HepG2 (cell line): ENCODE measurements at regions not wholly inside any gene's neighbourhood (a gene's known extent, or its start where the extent isn't known, plus 50 kb on each side); places are given as distances from the start of the nearest gene placed in this dataset.
A peak's percentile ranks its signal among the peaks of the same experiment; 100 is the strongest.

Experiments
- ATAC-seq: fragments of 200-7000 bp; cut with Tn5 transposase; 3 replicates; pipeline ENCODE4 v1.9.1; 2020; ENCODE audit warnings: mild to moderate bottlenecking, moderate library complexity
- BruUV-seq: library from RNA; stranded (reverse); fragments of 400-500 nt; replicated peaks from 2 replicates; lab custom pipeline; 2021; lab: Mats Ljungman, UMichigan
- CTCF ChIA-PET: fragments of 300-600 bp; formaldehyde crosslinking; extraction: SDS; loops from one replicate; lab custom pipeline; 2021; ENCODE audit warnings: low total read pairs, inconsistent platforms, low intra/inter-chr PET ratio; lab: Yijun Ruan, JAX
- POLR2A ChIA-PET: fragments of 350-600 bp; sonication (Branson Sonifier 250); formaldehyde crosslinking; loops from one replicate; lab custom pipeline; 2020; ENCODE audit warnings: antibody characterized with exemption, inconsistent platforms; lab: Yijun Ruan, JAX
- DNase-seq: peaks from one replicate; pipeline ENCODE4 v3.0.0-alpha.2; 2015; ENCODE audit warnings: low spot score
- FAIRE-seq: peaks from 3 replicates; lab custom pipeline; 2011; peaks lifted over from hg19 to GRCh38; lab: Jason Lieb, UNC
- H2AFZ ChIP-seq: one replicate; pipeline ENCODE4 v1.6.1; 2011; ENCODE audit warnings: low read length, inconsistent platforms
- H3K27ac ChIP-seq: fragments of 300-600 bp; 3 replicates; pipeline ENCODE4 v1.8.0; 2011; ENCODE audit warnings: mixed run types, mild to moderate bottlenecking, mixed read lengths, low read length, inconsistent platforms; ENCODE audit not compliant: insufficient read depth; ENCODE audit errors: extremely low read length
- H3K27me3 ChIP-seq, 2 experiments: fragments of 200-600 bp in 1 of 2; 2 replicates in 1 of 2; 3 replicates in 1 of 2; pipeline versions ENCODE4 v1.6.0 to v1.8.0; 2011; ENCODE audit warnings: low read length in 2 of 2, mild to moderate bottlenecking in 2 of 2, moderate library complexity in 2 of 2, inconsistent platforms in 1 of 2; ENCODE audit not compliant: insufficient read depth in 2 of 2, control insufficient read depth in 1 of 2
- H3K36me3 ChIP-seq, 2 experiments: fragments of 200-600 bp in 1 of 2; replicated peaks in 1 of 2; 2 replicates in 1 of 2; 3 replicates in 1 of 2; pipeline versions ENCODE4 v1.5.1 to v1.8.0; 2011; ENCODE audit warnings: low read length in 2 of 2, inconsistent platforms in 1 of 2; ENCODE audit not compliant: insufficient read depth in 2 of 2, control insufficient read depth in 1 of 2
- H3K4me1 ChIP-seq: 2 replicates; pipeline ENCODE4 v1.5.1; 2012; ENCODE audit warnings: low read length, inconsistent platforms; ENCODE audit not compliant: insufficient read depth
- H3K4me2 ChIP-seq: 2 replicates; pipeline ENCODE4 v1.6.0; 2011; ENCODE audit warnings: low read depth, low read length, inconsistent platforms
- H3K4me3 ChIP-seq, 3 experiments: fragments of 200-600 bp in 1 of 3; sonication (generic), shearing (Covaris generic) in 1 of 3; replicated peaks in 1 of 3; 2 replicates each; pipeline ENCODE4 v1.5.1; 2011 to 2016; ENCODE audit warnings: low read length in 3 of 3, inconsistent platforms in 2 of 3, low read depth in 2 of 3, mild to moderate bottlenecking in 2 of 3, control low read depth in 1 of 3, mixed read lengths in 1 of 3; ENCODE audit not compliant: insufficient read depth in 1 of 3
- H3K79me2 ChIP-seq: one replicate; pipeline ENCODE4 v1.6.1; 2011; ENCODE audit warnings: low read length, inconsistent platforms; ENCODE audit not compliant: insufficient read depth
- H3K9ac ChIP-seq: 2 replicates; pipeline ENCODE4 v1.6.0; 2011; ENCODE audit warnings: mild to moderate bottlenecking, low read depth, low read length, inconsistent platforms; ENCODE audit not compliant: insufficient read depth
- H3K9me3 ChIP-seq: 2 replicates; pipeline ENCODE4 v1.5.1; 2012; ENCODE audit warnings: mild to moderate bottlenecking, low read length
- H4K20me1 ChIP-seq: 2 replicates; pipeline ENCODE4 v1.6.0; 2011; ENCODE audit warnings: inconsistent platforms, mild to moderate bottlenecking, low read length, moderate library complexity; ENCODE audit not compliant: insufficient read depth
- GFI1 ChIP-seq: sonication (generic); formaldehyde crosslinking; IDR thresholded peaks from 2 replicates; pipeline ENCODE4 v1.5.0; 2020; ENCODE audit warnings: missing genetic modification reagents, mild to moderate bottlenecking, borderline replicate concordance
- HOXA3 ChIP-seq: sonication (generic); formaldehyde crosslinking; IDR thresholded peaks from 2 replicates; pipeline ENCODE4 v1.5.0; 2020; ENCODE audit warnings: missing genetic modification reagents
- IKZF4 ChIP-seq: sonication (generic); formaldehyde crosslinking; IDR thresholded peaks from 2 replicates; pipeline ENCODE4 v1.5.1; 2020; ENCODE audit warnings: borderline replicate concordance, mild to moderate bottlenecking, low read depth, missing genetic modification reagents; ENCODE audit errors: not compliant biosample characterization
- KMT2A ChIP-seq: sonication (generic); formaldehyde crosslinking; IDR thresholded peaks from 2 replicates; pipeline ENCODE4 v1.4.0; 2020; ENCODE audit warnings: missing genetic modification reagents
- NR3C1 ChIP-seq: sonication (generic); formaldehyde crosslinking; IDR thresholded peaks from 2 replicates; pipeline ENCODE4 v1.4.0; 2020; ENCODE audit warnings: missing genetic modification reagents
- RXRA ChIP-seq: sonication (generic); formaldehyde crosslinking; IDR thresholded peaks from 2 replicates; pipeline ENCODE4 v1.5.1; 2020; ENCODE audit warnings: missing genetic modification reagents
- SALL1 ChIP-seq: sonication (generic); formaldehyde crosslinking; IDR thresholded peaks from 2 replicates; pipeline ENCODE4 v1.8.0; 2022; ENCODE audit warnings: mild to moderate bottlenecking, missing genetic modification reagents
- SOX5 ChIP-seq: IDR thresholded peaks from 2 replicates; pipeline ENCODE4 v1.6.1; 2016; ENCODE audit warnings: borderline replicate concordance
- ZBTB3 ChIP-seq: sonication (generic); formaldehyde crosslinking; IDR thresholded peaks from 2 replicates; pipeline ENCODE4 v1.4.0; 2020; ENCODE audit warnings: low read depth, mild to moderate bottlenecking, moderate library complexity, missing genetic modification reagents, borderline replicate concordance
- ZFP37 ChIP-seq: sonication (generic); formaldehyde crosslinking; IDR thresholded peaks from 2 replicates; pipeline ENCODE4 v1.4.0; 2020; ENCODE audit warnings: missing genetic modification reagents, borderline replicate concordance
- ZFX ChIP-seq: sonication (generic); formaldehyde crosslinking; IDR thresholded peaks from 2 replicates; pipeline ENCODE4 v1.4.0; 2020; ENCODE audit warnings: mild to moderate bottlenecking, low read depth, missing genetic modification reagents, moderate library complexity
- ZFY ChIP-seq: sonication (generic); formaldehyde crosslinking; IDR thresholded peaks from 2 replicates; pipeline ENCODE4 v1.4.0; 2020; ENCODE audit warnings: missing genetic modification reagents
- ZNF33B ChIP-seq: sonication (generic); formaldehyde crosslinking; IDR thresholded peaks from 2 replicates; pipeline ENCODE4 v1.5.1; 2020; ENCODE audit warnings: mild to moderate bottlenecking, missing genetic modification reagents
- ZNF501 ChIP-seq: sonication (generic); formaldehyde crosslinking; IDR thresholded peaks from 2 replicates; pipeline ENCODE4 v1.5.1; 2020; ENCODE audit warnings: mild to moderate bottlenecking, moderate library complexity, missing genetic modification reagents
- ZNF546 ChIP-seq: sonication (generic); formaldehyde crosslinking; conservative IDR thresholded peaks from 2 replicates; pipeline ENCODE4 v1.8.1; 2023; ENCODE audit warnings: mild to moderate bottlenecking, missing genetic modification reagents
- ZNF83 ChIP-seq: sonication (generic); formaldehyde crosslinking; IDR thresholded peaks from 2 replicates; pipeline ENCODE4 v1.4.0; 2020; ENCODE audit warnings: missing genetic modification reagents, mild to moderate bottlenecking, borderline replicate concordance
- in situ Hi-C: cut with HindIII; loops from 2 replicates; pipeline ENCODE4 v1.10.0; 2017; ENCODE audit warnings: low pct_unique_long_range_greater_than_20kb; ENCODE audit not compliant: extremely low pct_ligation_motif_present
- intact Hi-C: fragments of 100-400 bp; cut with micrococcal nuclease; formaldehyde crosslinking; loops from one replicate; pipeline ENCODE4 v1.10.0; 2022; ENCODE audit not compliant: unreplicated experiment
- TF ChIP-seq, protein P1 (sequence below): sonication (generic); formaldehyde crosslinking; IDR thresholded peaks from 2 replicates; pipeline ENCODE4 v1.4.0; 2020; ENCODE audit warnings: mild to moderate bottlenecking, missing genetic modification reagents, borderline replicate concordance
- TF ChIP-seq, protein P2 (sequence below): IDR thresholded peaks from 2 replicates; pipeline ENCODE4 v1.6.1; 2016; ENCODE audit warnings: mild to moderate bottlenecking
- TF ChIP-seq, protein P3 (sequence below): sonication (generic); formaldehyde crosslinking; IDR thresholded peaks from 2 replicates; pipeline ENCODE4 v1.9.0; 2021; ENCODE audit warnings: missing genetic modification reagents, borderline replicate concordance
- TF ChIP-seq, protein P4 (sequence below): sonication (generic); formaldehyde crosslinking; IDR thresholded peaks from 2 replicates; pipeline ENCODE4 v1.5.1; 2020; ENCODE audit warnings: missing genetic modification reagents, mild to moderate bottlenecking, borderline replicate concordance

DNA sequence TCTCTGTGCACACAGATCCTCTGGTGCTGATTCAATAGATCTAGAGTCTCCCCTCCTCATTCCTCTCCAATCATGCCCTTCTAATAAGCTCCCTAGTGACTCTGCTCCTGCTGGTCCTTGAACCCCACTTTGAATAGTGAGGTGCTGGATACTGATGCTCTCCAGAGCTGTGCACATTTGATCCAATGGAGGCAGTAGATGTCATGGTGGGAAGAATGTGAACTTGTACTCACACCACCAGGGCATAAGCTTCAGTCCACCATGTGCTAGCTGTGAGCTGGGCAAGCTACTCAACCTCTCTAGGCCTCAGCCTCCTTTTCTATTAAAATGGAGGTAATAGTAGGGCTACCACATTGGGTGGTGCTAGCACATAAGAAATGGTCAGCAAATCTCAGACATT is 241.1 kb downstream of the SPATA18 start:
- Histone ChIP-seq H3K4me3 (no peak overlapping the region), H3K9ac (no peak overlapping the region)
- TF ChIP-seq, protein P1, sequence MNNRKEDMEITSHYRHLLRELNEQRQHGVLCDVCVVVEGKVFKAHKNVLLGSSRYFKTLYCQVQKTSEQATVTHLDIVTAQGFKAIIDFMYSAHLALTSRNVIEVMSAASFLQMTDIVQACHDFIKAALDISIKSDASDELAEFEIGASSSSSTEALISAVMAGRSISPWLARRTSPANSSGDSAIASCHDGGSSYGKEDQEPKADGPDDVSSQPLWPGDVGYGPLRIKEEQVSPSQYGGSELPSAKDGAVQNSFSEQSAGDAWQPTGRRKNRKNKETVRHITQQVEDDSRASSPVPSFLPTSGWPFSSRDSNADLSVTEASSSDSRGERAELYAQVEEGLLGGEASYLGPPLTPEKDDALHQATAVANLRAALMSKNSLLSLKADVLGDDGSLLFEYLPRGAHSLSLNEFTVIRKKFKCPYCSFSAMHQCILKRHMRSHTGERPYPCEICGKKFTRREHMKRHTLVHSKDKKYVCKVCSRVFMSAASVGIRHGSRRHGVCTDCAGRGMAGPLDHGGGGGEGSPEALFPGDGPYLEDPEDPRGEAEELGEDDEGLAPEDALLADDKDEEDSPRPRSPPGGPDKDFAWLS (CRISPR knock-in tag) = no peak
- no peak for TF ChIP-seq HOXA3 (CRISPR knock-in tag)
- TF ChIP-seq SALL1 (CRISPR knock-in tag) = no peak
- TF ChIP-seq ZNF33B (CRISPR knock-in tag) = no peak
- TF ChIP-seq ZNF546 (CRISPR knock-in tag) = no peak
- no peak for TF ChIP-seq NR3C1
- no peak for TF ChIP-seq ZFX
- TF ChIP-seq ZFP37 (CRISPR knock-in tag) = no peak
- TF ChIP-seq ZNF501 = no peak
- no peak for TF ChIP-seq RXRA
- TF ChIP-seq IKZF4 (CRISPR knock-in tag) = no peak
- TF ChIP-seq, protein P2, sequence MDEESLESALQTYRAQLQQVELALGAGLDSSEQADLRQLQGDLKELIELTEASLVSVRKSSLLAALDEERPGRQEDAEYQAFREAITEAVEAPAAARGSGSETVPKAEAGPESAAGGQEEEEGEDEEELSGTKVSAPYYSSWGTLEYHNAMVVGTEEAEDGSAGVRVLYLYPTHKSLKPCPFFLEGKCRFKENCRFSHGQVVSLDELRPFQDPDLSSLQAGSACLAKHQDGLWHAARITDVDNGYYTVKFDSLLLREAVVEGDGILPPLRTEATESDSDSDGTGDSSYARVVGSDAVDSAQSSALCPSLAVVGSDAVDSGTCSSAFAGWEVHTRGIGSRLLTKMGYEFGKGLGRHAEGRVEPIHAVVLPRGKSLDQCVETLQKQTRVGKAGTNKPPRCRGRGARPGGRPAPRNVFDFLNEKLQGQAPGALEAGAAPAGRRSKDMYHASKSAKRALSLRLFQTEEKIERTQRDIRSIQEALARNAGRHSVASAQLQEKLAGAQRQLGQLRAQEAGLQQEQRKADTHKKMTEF (CRISPR knock-in tag) = no peak
- TF ChIP-seq SOX5 (CRISPR knock-in tag) = no peak
- no peak for TF ChIP-seq KMT2A (CRISPR knock-in tag)
- TF ChIP-seq, protein P3, sequence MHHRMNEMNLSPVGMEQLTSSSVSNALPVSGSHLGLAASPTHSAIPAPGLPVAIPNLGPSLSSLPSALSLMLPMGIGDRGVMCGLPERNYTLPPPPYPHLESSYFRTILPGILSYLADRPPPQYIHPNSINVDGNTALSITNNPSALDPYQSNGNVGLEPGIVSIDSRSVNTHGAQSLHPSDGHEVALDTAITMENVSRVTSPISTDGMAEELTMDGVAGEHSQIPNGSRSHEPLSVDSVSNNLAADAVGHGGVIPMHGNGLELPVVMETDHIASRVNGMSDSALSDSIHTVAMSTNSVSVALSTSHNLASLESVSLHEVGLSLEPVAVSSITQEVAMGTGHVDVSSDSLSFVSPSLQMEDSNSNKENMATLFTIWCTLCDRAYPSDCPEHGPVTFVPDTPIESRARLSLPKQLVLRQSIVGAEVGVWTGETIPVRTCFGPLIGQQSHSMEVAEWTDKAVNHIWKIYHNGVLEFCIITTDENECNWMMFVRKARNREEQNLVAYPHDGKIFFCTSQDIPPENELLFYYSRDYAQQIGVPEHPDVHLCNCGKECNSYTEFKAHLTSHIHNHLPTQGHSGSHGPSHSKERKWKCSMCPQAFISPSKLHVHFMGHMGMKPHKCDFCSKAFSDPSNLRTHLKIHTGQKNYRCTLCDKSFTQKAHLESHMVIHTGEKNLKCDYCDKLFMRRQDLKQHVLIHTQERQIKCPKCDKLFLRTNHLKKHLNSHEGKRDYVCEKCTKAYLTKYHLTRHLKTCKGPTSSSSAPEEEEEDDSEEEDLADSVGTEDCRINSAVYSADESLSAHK (CRISPR knock-in tag) = no peak
- no peak for TF ChIP-seq GFI1 (CRISPR knock-in tag)
- no peak for TF ChIP-seq ZBTB3 (CRISPR knock-in tag)
- TF ChIP-seq ZFY (CRISPR knock-in tag) = no peak
- TF ChIP-seq, protein P4, sequence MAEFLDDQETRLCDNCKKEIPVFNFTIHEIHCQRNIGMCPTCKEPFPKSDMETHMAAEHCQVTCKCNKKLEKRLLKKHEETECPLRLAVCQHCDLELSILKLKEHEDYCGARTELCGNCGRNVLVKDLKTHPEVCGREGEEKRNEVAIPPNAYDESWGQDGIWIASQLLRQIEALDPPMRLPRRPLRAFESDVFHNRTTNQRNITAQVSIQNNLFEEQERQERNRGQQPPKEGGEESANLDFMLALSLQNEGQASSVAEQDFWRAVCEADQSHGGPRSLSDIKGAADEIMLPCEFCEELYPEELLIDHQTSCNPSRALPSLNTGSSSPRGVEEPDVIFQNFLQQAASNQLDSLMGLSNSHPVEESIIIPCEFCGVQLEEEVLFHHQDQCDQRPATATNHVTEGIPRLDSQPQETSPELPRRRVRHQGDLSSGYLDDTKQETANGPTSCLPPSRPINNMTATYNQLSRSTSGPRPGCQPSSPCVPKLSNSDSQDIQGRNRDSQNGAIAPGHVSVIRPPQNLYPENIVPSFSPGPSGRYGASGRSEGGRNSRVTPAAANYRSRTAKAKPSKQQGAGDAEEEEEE (CRISPR knock-in tag) = no peak
- TF ChIP-seq ZNF83 (CRISPR knock-in tag) = no peak
- TF ChIP-seq, all 625 proteins: peak for 0
- Histone ChIP-seq H3K4me2 (no peak overlapping the region), H3K27ac (no peak overlapping the region), H4K20me1 (no peaks in the 10 kb centered on the region), H2AFZ (no peak overlapping the region), H3K27me3 (peaks cover 0 to 8% of the 10 kb centered on the region in 2 experiments; a peak in 1 of 5 replicates), H3K36me3 (no peaks in the 10 kb centered on the region), H3K79me2 (no peaks in the 10 kb centered on the region), H3K4me1 (no peaks in the 10 kb centered on the region), H3K9me3 (no peaks in the 10 kb centered on the region)
- CTCF ChIA-PET = no interaction called here
- DNase-seq (no peak), FAIRE-seq (no peak), ATAC-seq (peak; percentile 51)
- POLR2A ChIA-PET = no interaction called here
- intact Hi-C loops = no loop called here
- in situ Hi-C loops = no loop called here
- no TSS peak for BruUV-seq
